IMR-90 (cell line): ENCODE measurements at regions not wholly inside any gene's neighbourhood (a gene's known extent, or its start where the extent isn't known, plus 50 kb on each side); places are given as distances from the start of the nearest gene placed in this dataset.

Experiments used
- ATAC-seq: fragments of 200-7000 bp; cut with Tn5 transposase; 2 replicates; pipeline ENCODE4 v1.9.1; 2020; ENCODE audit warnings: low read depth, mild to moderate bottlenecking, moderate library complexity
- BruUV-seq: library from RNA; stranded (reverse); fragments of 400-500 nt; replicated peaks from 2 replicates; lab custom pipeline; 2021; lab: Mats Ljungman, UMichigan
- CTCF ChIA-PET: fragments of 300-600 bp; formaldehyde crosslinking; extraction: SDS; loops from one replicate; lab custom pipeline; 2021; ENCODE audit warnings: antibody characterized with exemption; lab: Yijun Ruan, JAX
- POLR2A ChIA-PET: fragments of 300-600 bp; sonication (Branson Sonifier 250); formaldehyde crosslinking; loops from one replicate; lab custom pipeline; 2022; ENCODE audit warnings: antibody characterized with exemption; ENCODE audit not compliant: unreplicated experiment; lab: Charles Lee
- DNase-seq: peaks from one replicate; pipeline ENCODE4 v3.0.0; 2013
- H2AFZ ChIP-seq: replicated peaks from 2 replicates; pipeline ENCODE3; 2013; ENCODE audit warnings: low read length, mild to moderate bottlenecking; ENCODE audit not compliant: poor library complexity
- H2AK5ac ChIP-seq: 2 replicates; pipeline ENCODE4 v1.6.1; 2013; ENCODE audit warnings: low read depth, low read length, inconsistent platforms
- H2AK9ac ChIP-seq: replicated peaks from 2 replicates; pipeline ENCODE3; 2013; ENCODE audit warnings: mild to moderate bottlenecking, low read depth, low read length, moderate library complexity; ENCODE audit not compliant: poor library complexity
- H2BK120ac ChIP-seq: 2 replicates; pipeline ENCODE4 v1.6.1; 2013; ENCODE audit warnings: low read depth, low read length, inconsistent platforms
- H2BK15ac ChIP-seq: 3 replicates; pipeline ENCODE4 v1.6.1; 2013; ENCODE audit warnings: low read depth, low read length, inconsistent platforms
- H2BK20ac ChIP-seq: 2 replicates; pipeline ENCODE4 v1.6.1; 2013; ENCODE audit warnings: low read depth, mild to moderate bottlenecking, inconsistent platforms, low read length, moderate library complexity
- H2BK5ac ChIP-seq: 2 replicates; pipeline ENCODE4 v1.6.1; 2013; ENCODE audit warnings: mild to moderate bottlenecking, low read depth, low read length, inconsistent platforms; ENCODE audit not compliant: poor library complexity, severe bottlenecking
- H3K14ac ChIP-seq: replicated peaks from 2 replicates; pipeline ENCODE4 v1.6.1; 2013; ENCODE audit warnings: low read depth, low read length, inconsistent platforms
- H3K18ac ChIP-seq: 2 replicates; pipeline ENCODE4 v1.6.1; 2013; ENCODE audit warnings: low read depth, low read length, control low read depth
- H3K23ac ChIP-seq: 2 replicates; pipeline ENCODE4 v1.6.1; 2013; ENCODE audit warnings: low read depth, low read length, inconsistent platforms
- H3K27ac ChIP-seq: 2 replicates; pipeline ENCODE4 v1.5.1; 2013; ENCODE audit warnings: mild to moderate bottlenecking, control low read depth, low read length; ENCODE audit not compliant: insufficient read depth
- H3K27me3 ChIP-seq: 2 replicates; pipeline ENCODE4 v1.6.1; 2013; ENCODE audit warnings: low read length; ENCODE audit not compliant: control insufficient read depth, insufficient read depth
- H3K36me3 ChIP-seq: 2 replicates; pipeline ENCODE4 v1.6.1; 2013; ENCODE audit warnings: low read length, mixed read lengths; ENCODE audit not compliant: control insufficient read depth, insufficient read depth
- H3K4ac ChIP-seq: 2 replicates; pipeline ENCODE4 v1.6.1; 2013; ENCODE audit warnings: low read depth, low read length, inconsistent platforms
- H3K4me1 ChIP-seq: 2 replicates; pipeline ENCODE4 v1.6.1; 2013; ENCODE audit warnings: low read length, mixed read lengths; ENCODE audit not compliant: control insufficient read depth, insufficient read depth
- H3K4me2 ChIP-seq: 2 replicates; pipeline ENCODE4 v1.6.1; 2013; ENCODE audit warnings: low read depth, mild to moderate bottlenecking, control low read depth, low read length, moderate library complexity
- H3K4me3 ChIP-seq: 2 replicates; pipeline ENCODE4 v1.5.1; 2013; ENCODE audit warnings: low read depth, mild to moderate bottlenecking, control low read depth, low read length, moderate library complexity; ENCODE audit not compliant: insufficient read depth
- H3K56ac ChIP-seq: 2 replicates; pipeline ENCODE4 v1.6.1; 2013; ENCODE audit warnings: low read length, inconsistent platforms; ENCODE audit not compliant: insufficient read depth; ENCODE audit errors: extremely low read depth
- H3K79me1 ChIP-seq, 2 experiments: 2 replicates each; pipeline ENCODE4 v1.6.1; 2013; ENCODE audit warnings: low read length in 2 of 2, inconsistent platforms in 1 of 2, low read depth in 1 of 2
- H3K9ac ChIP-seq: 2 replicates; pipeline ENCODE4 v1.6.1; 2013; ENCODE audit warnings: low read depth, low read length, control low read depth
- H3K9me1 ChIP-seq: 2 replicates; pipeline ENCODE4 v1.6.1; 2013; ENCODE audit warnings: low read length, inconsistent platforms; ENCODE audit not compliant: insufficient read depth
- H3K9me3 ChIP-seq: 2 replicates; pipeline ENCODE4 v1.6.1; 2013; ENCODE audit warnings: low read length; ENCODE audit not compliant: control insufficient read depth, insufficient read depth
- H4K20me1 ChIP-seq: 2 replicates; pipeline ENCODE4 v1.6.1; 2013; ENCODE audit warnings: low read length, inconsistent platforms; ENCODE audit not compliant: insufficient read depth
- H4K5ac ChIP-seq: 2 replicates; pipeline ENCODE4 v1.6.1; 2013; ENCODE audit warnings: mild to moderate bottlenecking, low read depth, low read length, control low read depth
- H4K8ac ChIP-seq, 2 experiments: 2 replicates each; pipeline ENCODE4 v1.6.1; 2013; ENCODE audit warnings: low read depth in 2 of 2, low read length in 2 of 2, control low read depth in 1 of 2, inconsistent platforms in 1 of 2
- H4K91ac ChIP-seq: 2 replicates; pipeline ENCODE4 v1.6.1; 2013; ENCODE audit warnings: low read depth, low read length, inconsistent platforms; ENCODE audit not compliant: insufficient read depth
- CEBPB ChIP-seq: IDR thresholded peaks from 2 replicates; pipeline ENCODE4 v1.6.1; 2012; ENCODE audit warnings: low read depth, low read length, improper control_type of control experiment
- POLR2A ChIP-seq: IDR thresholded peaks from 2 replicates; pipeline ENCODE4 v1.6.1; 2012; ENCODE audit warnings: mild to moderate bottlenecking, low read depth, low read length
- WGBS, 2 experiments: methylation state at CpG; one replicate each; pipeline versions ENCODE4 v1.1.5 to v1.1.7; 2013; ENCODE audit warnings: missing lambda C conversion rate in 2 of 2; ENCODE audit not compliant: insufficient read length in 1 of 2; ENCODE audit errors: extremely low coverage in 2 of 2; 5-methylcytosine and 5-hydroxymethylcytosine counted together
- dilution Hi-C: fragments of 300-500 bp; cut with HindIII; formaldehyde crosslinking; loops from one replicate; pipeline ENCODE4 v1.14.3; 2018; ENCODE audit warnings: low sequenced_read_pairs; ENCODE audit not compliant: unreplicated experiment
- in situ Hi-C: fragments of 300-500 bp; cut with MboI; formaldehyde crosslinking; loops from 3 replicates; pipeline ENCODE4 v1.14.3; 2019; ENCODE audit warnings: low sequenced_read_pairs, inconsistent platforms, mixed read lengths
- intact Hi-C: fragments of 100-400 bp; cut with micrococcal nuclease; formaldehyde crosslinking; loops from 2 replicates; pipeline ENCODE4 v1.10.0; 2022

- H4K91ac ChIP-seq: no peak overlapping the region
- no peak overlapping the region for H3K4me2 ChIP-seq
- ATAC-seq: no peak
- H2BK15ac ChIP-seq: 0 out of 3 replicates have a peak overlapping the region, but pooled peaks have one; percentile 17
- ChIA-PET POLR2A (no interaction called here), CTCF (interaction anchor here (1.0 kb wide), 1 partner anchor 29 kb away, joined by 3 read pairs; no protein-coding TSS in a partner anchor)
- no peak overlapping the region; a peak in 1 of 4 replicates for H4K8ac ChIP-seq
- no peak overlapping the region; the same call in 1 of the 2 replicates for H3K23ac ChIP-seq
- dilution Hi-C loops: no loop called here
- no peak overlapping the region for H2BK120ac ChIP-seq
- H4K5ac ChIP-seq: no peak overlapping the region
- H3K79me1 ChIP-seq: no peaks in the 10 kb centered on the region
- H3K56ac ChIP-seq: no peak overlapping the region
- BruUV-seq: no TSS peak
- TF ChIP-seq POLR2A: no peak
- 0 out of 2 replicates have a peak, but pooled peaks have one; percentile 6 for TF ChIP-seq CEBPB
- H3K36me3 ChIP-seq: no peaks in the 10 kb centered on the region
- no peak overlapping the region for H3K4ac ChIP-seq
- intact Hi-C loops: no loop called here
- H3K9me3 ChIP-seq: no peaks in the 10 kb centered on the region
- no peaks in the 10 kb centered on the region for H4K20me1 ChIP-seq
- no peak overlapping the region for H2BK20ac ChIP-seq
- no peak overlapping the region; the same call in 1 of the 2 replicates for H3K14ac ChIP-seq
- no peak overlapping the region for H2BK5ac ChIP-seq
- H3K27ac ChIP-seq: no peak overlapping the region
- no peak for DNase-seq
- peaks cover 19% of the 10 kb centered on the region for H3K4me1 ChIP-seq
- no peak overlapping the region for H3K4me3 ChIP-seq
- no peaks in the 10 kb centered on the region for H3K27me3 ChIP-seq
- peak overlapping the region; percentile 33; the same call in 1 of the 2 replicates for H2AK5ac ChIP-seq
- no CpG with 5 or more reads among the region's 2 CpGs for WGBS, 2 experiments
- H3K18ac ChIP-seq: no peak overlapping the region
- H3K9me1 ChIP-seq: peaks cover 4% of the 10 kb centered on the region; the same call in 1 of the 2 replicates
- no peak overlapping the region for H2AFZ ChIP-seq
- in situ Hi-C loops: no loop called here
- H2AK9ac ChIP-seq: no peak overlapping the region
- H3K9ac ChIP-seq: no peak overlapping the region
These were observed 93.2 kb upstream of the C1QTNF9B start for GRCh38 chr13:23990455-23990854.
